ENCODE measurements at regions not wholly inside any gene's neighbourhood (a gene's known extent, or its start where the extent isn't known, plus 50 kb on each side); places are given as distances from the start of the nearest gene placed in this dataset.

- DNase-seq (ENCODE audit: low spot score), result no peak
These were observed 83.6 kb downstream of the HPGD start for GRCh38 chr4:174438711-174439110.

GRCh38 chr4:174437749-174438148, 84.5 kb downstream of the HPGD start:
- DNase-seq (ENCODE audit: low spot score), result no peak

DNA sequence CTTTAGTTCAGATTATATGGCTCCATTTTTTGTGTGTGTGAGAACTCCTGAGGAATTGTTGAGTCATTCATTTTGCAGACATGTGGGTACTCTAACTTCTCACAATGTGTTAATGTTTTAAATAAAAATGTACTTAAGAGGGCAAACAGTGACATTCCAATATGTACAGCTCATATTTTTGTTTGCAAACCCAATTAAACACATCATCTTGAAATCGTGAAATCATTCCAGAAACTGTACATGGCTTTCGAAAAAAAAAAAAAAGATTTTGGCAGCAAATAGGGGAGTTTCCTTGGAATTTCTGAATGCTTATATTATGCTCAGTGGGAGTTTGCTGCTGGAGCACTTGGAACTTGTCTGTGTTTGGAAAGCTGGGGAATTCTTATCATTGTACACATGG, 85.0 kb downstream of the HPGD start:
- no peak for DNase-seq (ENCODE audit: low spot score)

GRCh38 chr4:174436377-174436776, 85.9 kb downstream of the HPGD start:
- no peak for DNase-seq (ENCODE audit: low spot score)

DNA sequence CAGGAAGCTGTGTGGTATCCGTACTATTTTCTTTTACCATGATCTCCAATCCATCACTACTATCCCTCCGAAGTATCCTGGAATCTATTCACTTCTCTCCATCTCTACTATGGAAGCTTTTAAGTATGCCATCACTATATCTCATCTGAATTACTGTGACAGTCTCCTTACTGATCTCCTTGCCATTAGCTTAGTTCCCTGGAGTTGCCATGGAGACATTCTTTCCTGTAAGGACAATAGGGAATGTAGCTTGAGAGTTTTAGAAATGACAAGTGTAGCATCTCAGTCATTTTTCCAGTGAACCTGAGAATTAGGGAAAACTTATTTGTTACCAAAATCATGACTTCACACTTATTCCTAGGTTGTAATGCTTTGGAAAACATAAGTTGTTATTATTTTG, 86.3 kb downstream of the HPGD start:
- DNase-seq (ENCODE audit: low spot score), result no peak

- no peak for DNase-seq (ENCODE audit: low spot score)
These were observed 87.8 kb downstream of the HPGD start for GRCh38 chr4:174434455-174434854.

DNA sequence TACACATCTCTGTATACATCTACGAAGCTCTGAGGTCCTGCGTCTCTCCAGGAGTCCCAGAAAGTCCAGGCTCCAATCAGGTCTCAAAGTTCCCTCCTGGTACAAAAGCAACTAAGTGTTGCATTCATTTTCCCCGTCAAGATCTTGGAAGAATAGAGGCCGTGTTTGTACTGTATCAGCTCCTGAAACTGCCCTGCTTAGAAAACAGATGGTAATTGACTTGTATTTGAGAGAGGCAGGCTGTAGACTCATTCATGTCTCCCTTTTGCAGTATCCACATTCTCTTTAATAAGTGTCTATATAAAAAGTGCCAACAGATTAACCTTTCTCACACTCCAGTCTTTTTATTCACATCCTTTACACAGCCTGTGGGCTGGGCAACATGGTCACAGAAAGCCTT, 91.7 kb downstream of the HPGD start:
- no peak for DNase-seq (ENCODE audit: low spot score)

GRCh38 chr4:174429701-174430410, 92.4 kb downstream of the HPGD start:
- no peak for DNase-seq (ENCODE audit: low spot score)

GRCh38 chr4:174427571-174428140, 94.6 kb downstream of the HPGD start:
- no peak for DNase-seq (ENCODE audit: low spot score)

DNA sequence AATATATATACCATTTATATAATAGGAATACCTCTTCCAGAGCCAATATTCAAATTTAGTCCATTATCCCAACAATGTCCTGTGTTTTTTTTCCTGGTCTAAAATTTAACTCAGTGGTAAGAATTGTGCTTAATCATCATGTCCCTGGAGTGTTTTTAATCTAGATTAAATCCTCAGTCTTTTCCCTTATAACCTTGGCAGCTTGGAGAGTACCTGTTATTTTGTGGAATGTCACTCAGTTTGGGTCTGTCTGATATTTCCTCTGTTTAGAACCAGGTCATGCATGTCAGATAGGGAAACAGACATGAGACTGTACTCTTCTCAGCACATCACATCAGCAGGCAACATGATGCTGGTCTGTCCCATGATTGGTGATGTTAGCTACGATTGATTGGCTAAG, 96.6 kb downstream of the HPGD start:
- DNase-seq (ENCODE audit: low spot score), result no peak

GRCh38 chr4:174423257-174423944, 98.9 kb downstream of the HPGD start:
- peak; percentile 46 for DNase-seq (ENCODE audit: low spot score)

- DNase-seq (ENCODE audit: low spot score), result no peak
These were observed 99.4 kb downstream of the HPGD start for GRCh38 chr4:174422893-174423256.

- no peak for DNase-seq (ENCODE audit: low spot score)
These were observed 102.0 kb downstream of the HPGD start for GRCh38 chr4:174420316-174420715.

DNA sequence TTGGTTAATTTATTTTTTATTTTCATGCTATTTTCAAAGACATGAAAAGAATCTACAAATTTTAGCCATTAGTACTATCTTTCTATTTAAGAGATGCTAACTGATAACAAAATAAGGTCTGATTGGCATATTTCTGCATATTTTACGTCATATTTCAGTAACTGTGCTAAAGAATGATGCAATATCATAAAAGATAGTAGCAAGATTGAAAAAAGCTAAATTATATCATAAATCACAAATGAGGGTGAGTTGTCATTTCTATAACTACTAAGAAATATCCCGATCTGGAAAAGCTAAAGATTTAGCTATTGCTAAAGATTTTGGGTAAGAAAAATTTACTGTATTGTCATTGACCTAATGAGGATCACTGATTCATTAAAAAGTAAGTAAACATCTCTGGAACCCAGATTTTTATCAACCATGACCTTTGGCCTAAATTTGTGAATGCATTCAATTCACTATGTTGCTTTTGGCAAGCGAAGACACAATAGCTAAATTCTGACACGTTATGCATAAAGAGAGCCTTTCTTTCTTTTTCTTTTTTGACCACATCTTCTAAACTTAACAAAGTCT, 103.6 kb downstream of the HPGD start:
- DNase-seq (ENCODE audit: low spot score), result no peak

- no peak for DNase-seq (ENCODE audit: low spot score)
These were observed 113.3 kb downstream of the HPGD start for GRCh38 chr4:174408841-174409552.

DNA sequence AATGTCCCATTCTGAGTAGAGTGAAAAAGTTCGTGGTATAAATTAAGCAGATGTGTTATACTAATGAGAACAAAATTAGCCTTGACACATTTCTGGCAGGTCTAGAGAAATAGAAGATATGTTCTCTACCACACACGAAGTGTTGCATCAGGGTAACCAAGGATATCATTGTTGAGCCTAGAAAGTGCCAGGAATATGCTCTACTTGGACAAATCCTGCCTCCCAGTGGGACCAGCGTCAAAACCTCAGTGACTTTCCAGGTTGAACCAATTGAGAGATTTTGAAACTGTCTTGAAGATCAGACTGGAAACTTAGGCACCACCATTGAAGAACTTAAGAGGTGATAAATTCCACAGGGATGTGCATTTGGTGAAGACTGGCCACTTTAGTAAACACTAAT, 115.9 kb downstream of the HPGD start:
- DNase-seq (ENCODE audit: low spot score), result no peak

GRCh38 chr4:174405923-174406322, 116.4 kb downstream of the HPGD start:
- no peak for DNase-seq (ENCODE audit: low spot score)

DNA sequence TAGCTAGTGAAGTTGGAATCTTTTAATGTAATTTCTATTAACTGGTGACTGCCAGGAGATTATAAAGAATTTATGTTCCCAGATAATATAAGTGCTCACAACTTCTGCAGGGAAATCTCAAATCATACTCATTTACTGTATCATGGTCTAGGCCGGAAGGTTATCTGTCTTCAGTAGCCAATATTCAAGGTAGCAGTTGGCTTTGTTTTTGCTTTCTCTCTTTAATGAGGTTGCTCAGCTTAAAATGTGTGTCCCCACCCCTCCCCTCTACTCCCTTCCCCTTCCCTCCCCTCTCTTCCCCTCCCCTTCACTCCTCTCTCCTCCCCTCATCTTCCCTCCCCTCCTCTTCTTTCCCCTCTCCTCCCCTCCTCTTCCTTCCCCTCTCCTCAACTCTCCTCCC, 117.6 kb downstream of the HPGD start:
- DNase-seq (ENCODE audit: low spot score), result no peak

GRCh38 chr4:174403177-174403543, 119.1 kb downstream of the HPGD start:
- no peak for DNase-seq (ENCODE audit: low spot score)

GRCh38 chr4:174402470-174403176, 118.9 kb downstream of the CEP44 start:
- no peak for DNase-seq (ENCODE audit: low spot score)

DNA sequence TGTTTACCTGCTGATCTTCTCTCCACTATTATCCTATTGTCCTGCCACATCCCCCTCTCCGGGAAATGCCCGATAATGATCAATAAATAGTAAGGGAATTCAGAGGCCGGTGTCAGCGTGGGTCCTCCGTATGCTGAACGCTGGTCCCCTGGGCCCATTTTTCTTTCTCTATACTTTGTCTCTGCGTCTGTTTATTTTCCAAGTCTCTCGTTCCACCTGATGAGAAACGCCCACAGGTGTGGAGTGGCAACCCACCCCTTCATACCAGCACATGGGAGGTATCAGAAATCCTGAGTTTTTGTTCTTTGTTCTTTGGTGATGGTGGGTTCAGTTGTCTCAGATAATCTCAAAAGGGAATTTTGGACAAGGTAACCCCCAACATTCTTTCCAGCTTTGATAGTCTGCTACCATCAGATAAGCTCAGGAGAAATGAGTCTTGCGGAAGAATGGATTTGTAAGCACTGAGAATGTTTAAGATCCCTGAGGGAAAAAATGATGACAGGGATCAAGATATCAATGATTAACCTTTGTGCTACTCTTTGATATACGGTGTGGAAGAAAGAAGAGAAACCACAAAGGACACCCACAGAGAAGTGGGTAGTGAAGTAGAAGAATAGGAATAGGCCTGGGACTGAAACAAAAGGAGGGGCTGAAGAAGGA, 117.9 kb downstream of the CEP44 start:
- no peak for DNase-seq (ENCODE audit: low spot score)

Measured in ureter (tissue), 1 donor.